Dermis blood vessel endothelial cell (primary cell): ENCODE measurements at regions not wholly inside any gene's neighbourhood (a gene's known extent, or its start where the extent isn't known, plus 50 kb on each side); places are given as distances from the start of the nearest gene placed in this dataset.

Experiments
- DNase-seq: peaks from one replicate; pipeline ENCODE4 v3.0.0; 2010

- DNase-seq, result no peak
Measured at GRCh38 chr5:50964746-50965653, 298.6 kb downstream of the PARP8 start.

GRCh38 chr5:50965654-50966375 is 299.4 kb downstream of the PARP8 start:
- no peak for DNase-seq

- DNase-seq, result no peak
Measured at GRCh38 chr5:50967009-50967562, 300.6 kb downstream of the PARP8 start.

DNA sequence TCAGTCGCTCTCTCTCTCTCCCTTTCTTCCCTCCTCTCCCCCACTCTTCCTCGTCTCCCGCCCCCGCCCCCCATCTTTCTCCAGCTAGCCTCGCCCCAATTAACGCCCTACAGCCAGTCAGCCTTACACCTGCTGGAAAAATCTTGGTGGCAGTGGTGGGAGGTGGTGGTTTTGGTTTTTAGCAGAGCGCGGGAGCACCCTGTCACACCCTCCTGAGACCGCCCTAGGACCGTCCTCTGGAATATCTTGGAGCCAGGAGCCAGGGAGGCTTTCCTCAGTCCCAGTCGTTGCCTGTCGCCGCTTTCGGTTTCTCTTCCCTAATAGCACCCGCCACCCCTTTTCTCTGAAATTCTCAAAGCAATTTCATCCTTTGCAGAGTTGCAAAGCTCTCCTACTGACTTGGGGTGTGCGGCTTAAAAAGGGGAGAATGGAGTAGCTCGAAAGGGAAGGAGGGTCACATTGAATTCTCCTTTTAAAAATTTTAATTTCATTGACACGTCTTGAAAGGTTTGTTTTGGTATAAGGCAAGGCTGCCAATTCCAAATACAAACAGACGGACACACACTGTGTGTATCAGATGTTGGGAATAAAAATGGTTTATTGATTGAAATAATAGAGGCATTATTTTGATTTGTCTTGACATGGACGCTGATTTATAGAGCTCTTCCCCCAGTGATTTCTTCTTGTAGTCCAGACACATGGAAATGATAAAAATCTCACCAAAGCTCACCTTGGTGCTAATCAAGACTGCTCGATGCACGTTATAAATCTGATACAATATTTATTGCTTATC is 301.3 kb downstream of the PARP8 start:
- DNase-seq, result no peak

DNA sequence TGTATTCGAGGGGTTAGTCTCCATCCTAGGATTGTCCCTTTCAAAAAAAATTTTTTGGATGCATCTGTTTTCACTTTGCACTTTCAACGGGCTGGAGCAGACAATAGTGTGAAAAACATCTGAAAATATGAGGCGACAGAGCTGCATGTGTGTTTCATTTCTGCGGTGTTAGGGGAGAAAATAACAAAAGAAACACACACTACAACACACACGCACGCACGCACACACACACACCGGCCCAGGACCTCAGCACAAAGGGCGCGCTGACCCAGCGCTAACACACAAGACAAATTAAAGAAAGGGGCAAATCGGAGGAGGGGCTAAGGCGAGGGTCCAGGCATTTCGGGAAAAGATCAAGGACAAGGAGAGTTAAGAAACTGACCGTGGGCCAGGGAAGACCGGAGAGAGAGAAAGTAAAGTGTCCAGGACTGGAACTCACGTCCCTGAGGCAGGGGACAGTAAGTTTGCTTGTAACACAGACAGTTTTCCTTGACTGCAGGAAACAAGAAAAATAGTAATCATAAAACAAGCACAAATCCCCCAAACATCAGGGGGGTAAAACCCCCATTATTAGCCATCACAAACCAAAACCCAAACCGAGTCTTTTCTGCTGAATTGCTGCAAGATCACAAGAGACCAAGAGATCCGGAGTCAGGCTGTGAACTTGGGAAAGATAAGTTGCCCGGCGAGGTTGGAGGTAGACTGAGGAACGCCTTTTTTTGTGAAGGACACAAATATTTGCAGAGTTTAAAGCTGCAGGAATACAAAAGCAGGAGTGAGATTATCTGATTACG is 302.1 kb downstream of the PARP8 start:
- no peak for DNase-seq

DNA sequence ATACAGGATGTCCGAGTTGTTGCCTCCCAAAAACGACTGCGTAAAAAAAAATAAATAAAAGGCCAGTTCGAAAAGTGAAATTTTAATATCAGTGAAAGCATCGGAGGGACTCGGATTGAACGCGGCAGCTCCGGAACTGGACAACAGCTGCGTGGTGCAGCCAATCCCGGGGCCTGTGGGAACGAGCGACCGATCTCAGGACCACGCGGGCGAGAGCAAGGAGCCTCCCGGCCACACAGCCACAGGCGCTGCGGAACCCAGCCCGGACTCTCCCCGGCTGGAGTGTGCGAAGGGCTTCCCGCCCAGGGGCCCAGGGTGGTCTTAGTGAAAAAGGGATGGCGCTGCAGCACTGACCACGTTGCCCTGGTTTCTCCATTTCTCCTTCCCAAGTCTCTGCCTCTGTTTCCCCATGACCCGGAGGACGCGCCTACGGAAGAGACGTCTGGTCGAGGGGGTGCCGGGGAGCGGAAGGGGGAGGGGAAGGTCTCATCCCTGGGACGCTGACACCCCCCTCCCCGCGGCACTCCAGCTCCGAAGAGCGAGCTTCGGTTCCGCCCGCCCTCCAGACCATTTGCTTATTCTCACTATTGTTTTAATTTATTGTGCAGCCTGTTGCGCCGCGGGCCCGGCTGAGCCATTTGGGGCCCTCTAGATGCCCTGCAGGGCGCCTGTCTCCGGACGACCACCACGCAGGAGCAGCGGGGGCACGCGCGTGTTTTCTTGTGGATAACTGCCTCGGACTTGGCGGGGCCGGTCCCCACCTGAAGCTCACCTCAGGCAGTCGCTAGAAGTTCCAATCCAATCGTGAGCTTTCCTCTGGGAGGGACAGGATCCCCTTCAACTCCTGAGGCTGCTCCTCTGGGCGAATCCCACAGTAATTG is 303.0 kb downstream of the PARP8 start:
- no peak for DNase-seq

GRCh38 chr5:50975840-50976239 is 309.4 kb downstream of the PARP8 start:
- DNase-seq, result no peak

DNA sequence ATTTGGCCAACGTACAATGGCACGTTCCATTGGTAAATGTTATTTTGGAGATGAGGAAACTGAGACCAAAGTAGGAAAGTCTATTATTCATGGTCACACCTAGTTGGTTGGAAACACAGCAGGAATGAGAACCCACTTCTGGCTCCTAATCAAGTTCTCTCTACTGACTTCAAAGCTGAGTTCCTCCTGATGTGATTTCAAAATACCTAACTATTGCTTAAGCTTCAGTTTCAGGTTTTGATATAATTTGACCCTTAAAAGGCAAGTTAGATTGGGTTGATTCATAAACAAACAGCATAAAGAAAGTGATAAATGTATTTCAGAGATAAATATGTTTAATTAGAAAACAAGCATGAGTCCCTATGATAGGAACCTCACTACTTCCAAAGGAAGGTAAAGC is 312.5 kb downstream of the PARP8 start:
- DNase-seq, result no peak

GRCh38 chr5:50984640-50985039 is 318.2 kb downstream of the PARP8 start:
- DNase-seq, result no peak

DNA sequence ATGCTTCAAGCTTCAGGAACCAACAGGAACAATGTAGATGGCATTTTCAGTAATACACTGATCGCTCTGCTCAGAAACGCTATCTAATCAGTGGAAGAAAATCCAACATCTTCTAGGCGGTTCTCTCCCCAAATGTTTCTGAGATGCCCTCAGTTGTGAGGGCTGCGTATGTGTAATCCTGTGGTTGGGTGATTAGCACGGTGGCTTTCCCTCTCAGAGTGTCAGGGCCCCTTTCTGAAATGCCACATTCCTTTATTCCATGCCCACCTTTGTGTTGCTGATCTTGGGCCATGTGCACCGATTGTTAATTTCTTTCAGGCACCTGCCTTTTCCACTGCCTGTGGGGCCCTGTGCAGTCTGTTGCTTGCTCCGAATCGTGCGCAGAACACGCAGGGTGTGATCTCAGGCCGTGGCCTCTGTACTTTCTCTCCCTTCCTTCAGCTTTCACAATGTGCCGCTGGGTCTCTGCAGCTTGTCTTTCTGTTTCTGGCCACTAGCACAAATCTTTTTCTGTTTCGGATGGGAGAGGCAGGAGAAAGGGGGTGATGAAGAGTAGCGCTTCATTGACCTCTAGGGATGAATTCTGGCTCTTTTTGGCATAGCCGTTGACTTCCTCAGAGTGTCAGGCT is 324.0 kb downstream of the PARP8 start:
- DNase-seq, result no peak

DNA sequence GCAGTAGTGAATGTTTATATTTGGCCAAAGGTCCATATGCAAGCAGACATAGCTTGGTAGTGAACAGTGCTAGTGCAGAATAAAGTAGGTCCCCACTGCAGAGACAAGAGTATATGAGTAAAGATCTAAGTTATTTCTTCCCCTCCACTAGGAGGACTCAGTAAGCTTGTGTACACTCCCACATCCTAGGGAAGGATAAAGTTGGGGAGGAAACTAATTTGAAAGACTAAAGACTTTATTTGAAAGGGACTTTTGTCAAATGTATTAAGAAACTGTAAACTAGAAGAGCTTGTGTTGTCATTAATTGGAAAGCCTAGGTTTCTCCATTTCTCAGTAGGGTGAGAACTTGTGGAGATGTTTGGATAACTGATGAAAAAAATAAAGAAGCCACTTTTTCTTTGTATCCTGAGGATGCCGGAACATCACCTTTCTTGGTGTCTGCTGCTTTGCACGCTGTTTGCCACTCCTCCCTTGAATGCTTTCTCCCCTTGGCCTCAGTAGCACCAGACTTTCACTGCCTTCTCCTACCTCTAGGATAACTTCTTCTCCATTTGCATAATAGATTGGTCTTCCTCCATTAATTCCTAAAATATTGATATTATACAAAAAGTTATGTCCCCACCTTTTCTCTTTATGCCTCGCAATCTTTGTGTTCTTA is 329.0 kb downstream of the PARP8 start:
- DNase-seq, result no peak

- DNase-seq, result no peak
Measured at GRCh38 chr5:51001227-51001923, 334.9 kb downstream of the PARP8 start.

DNA sequence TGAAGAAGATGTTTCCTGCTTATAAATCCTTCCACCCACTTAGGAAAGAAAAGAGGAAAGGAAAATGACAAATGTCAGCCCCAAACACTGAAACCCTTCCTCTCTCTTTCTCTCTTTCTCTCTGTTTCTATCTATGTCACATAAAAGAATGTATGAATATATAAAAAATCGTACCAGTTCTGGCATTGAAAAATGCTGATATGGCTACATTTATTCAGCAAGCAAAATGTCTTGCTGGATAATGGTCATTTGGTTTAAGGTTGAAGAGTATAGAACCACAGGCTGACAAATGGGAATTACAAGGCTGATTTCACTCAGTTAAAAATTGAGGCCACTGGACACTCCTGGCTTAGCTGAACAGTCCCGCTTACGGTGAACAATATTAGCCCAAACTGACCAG is 335.9 kb downstream of the PARP8 start:
- no peak for DNase-seq

DNA sequence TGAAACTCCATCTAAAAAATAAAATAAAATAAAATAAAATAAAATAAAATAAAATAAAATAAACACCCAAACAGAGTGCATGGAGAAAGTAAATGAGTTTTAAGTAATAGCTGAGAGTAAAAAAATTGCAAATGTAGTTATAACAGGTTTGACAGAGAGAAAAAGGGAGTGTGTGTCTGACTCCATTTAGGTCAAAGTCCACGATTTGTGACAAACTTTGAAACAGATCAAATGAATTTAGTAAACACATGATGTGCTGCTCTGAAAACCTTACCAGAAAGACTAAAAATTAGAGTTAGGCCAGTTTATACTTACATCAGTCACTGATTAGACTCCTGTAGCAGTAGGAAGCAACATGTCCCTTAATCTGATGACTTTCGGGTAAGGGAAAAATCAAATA is 346.6 kb downstream of the PARP8 start:
- no peak for DNase-seq

GRCh38 chr5:51018423-51018822 is 352.0 kb downstream of the PARP8 start:
- DNase-seq, result no peak

GRCh38 chr5:51024263-51024662 is 357.8 kb downstream of the PARP8 start:
- DNase-seq, result no peak

DNA sequence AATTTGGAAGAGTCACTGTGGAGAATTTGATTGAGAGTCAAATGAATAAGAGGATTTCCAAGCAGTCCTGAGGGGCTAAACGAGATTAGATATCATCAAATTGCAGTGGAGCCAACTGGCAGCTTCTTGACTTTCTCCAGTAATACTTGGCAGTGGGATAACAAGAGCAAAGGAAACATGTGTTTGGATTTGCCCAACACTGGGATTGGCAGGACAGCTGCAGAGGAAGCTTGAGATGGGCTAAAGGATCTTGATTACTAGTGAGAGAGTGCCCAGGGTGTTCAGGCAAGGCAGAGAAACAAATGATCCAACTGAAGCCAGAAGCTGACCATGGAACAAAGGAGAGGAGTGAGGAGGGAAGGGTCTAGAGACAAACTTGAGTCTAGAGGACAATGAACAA is 356.0 kb upstream of the ISL1 start:
- DNase-seq, result no peak

DNA sequence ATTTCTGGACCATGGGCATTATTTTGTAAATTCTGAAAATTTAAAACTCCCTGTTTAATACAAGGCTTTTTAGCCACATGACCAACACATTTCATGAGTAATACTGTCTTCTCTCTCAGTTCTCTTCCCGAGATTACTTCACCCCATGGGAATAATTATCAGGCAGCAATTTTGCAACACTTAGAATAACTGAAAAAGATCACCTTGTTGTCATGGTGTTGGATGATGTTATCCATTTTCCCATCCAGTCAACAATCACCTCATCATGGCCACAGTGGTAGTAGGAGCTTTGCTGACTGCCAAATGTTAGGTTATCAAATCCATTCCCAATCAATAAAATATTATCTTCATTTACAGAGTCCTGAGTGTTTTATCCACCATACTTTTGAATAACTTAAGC is 354.9 kb upstream of the ISL1 start:
- no peak for DNase-seq

DNA sequence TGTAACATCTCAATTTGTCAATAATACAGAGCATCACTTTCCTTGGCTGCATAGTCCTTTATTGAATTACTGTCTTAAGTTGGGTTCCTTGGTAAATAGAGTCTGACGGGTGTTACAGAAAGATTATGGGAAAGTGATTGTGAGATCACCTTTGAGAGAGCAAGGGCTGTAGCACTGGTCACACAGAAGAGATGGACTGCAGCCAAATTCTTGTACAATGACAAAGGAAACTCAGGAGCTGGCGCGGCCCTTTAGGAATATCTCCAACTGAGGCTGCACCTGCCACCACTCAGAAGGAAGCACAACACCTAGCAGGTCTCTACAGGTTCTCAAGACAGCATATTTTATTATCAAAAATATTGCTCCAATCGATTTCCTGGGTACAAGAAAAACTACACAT is 350.0 kb upstream of the ISL1 start:
- no peak for DNase-seq
